Inferior parietal cortex (tissue), 1 donor: ENCODE measurements at regions not wholly inside any gene's neighbourhood (a gene's known extent, or its start where the extent isn't known, plus 50 kb on each side); places are given as distances from the start of the nearest gene placed in this dataset.

Experiments
- DNase-seq: peaks from one replicate; pipeline ENCODE4 v3.0.0-alpha.2; 2016; ENCODE audit errors: extremely low spot score

GRCh38 chr1:103250441-103250861, 142.1 kb upstream of the COL11A1 start:
- no peak for DNase-seq

- no peak for DNase-seq
These were observed 140.2 kb upstream of the COL11A1 start for GRCh38 chr1:103248417-103249102.

GRCh38 chr1:103247517-103247916, 139.2 kb upstream of the COL11A1 start:
- DNase-seq: no peak

- DNase-seq: no peak
These were observed 135.2 kb upstream of the COL11A1 start for GRCh38 chr1:103243481-103243880.

- DNase-seq: no peak
These were observed 130.7 kb upstream of the COL11A1 start for GRCh38 chr1:103239034-103239433.

GRCh38 chr1:103230061-103230460, 121.7 kb upstream of the COL11A1 start:
- DNase-seq: no peak

- no peak for DNase-seq
These were observed 112.3 kb upstream of the COL11A1 start for GRCh38 chr1:103220631-103221041.

GRCh38 chr1:103218821-103219220, 110.5 kb upstream of the COL11A1 start:
- DNase-seq: no peak

- no peak for DNase-seq
These were observed 110.0 kb upstream of the COL11A1 start for GRCh38 chr1:103218369-103218768.

GRCh38 chr1:103211073-103211472, 102.8 kb upstream of the COL11A1 start:
- no peak for DNase-seq

- DNase-seq: no peak
These were observed 100.5 kb upstream of the COL11A1 start for GRCh38 chr1:103208844-103209243.

- no peak for DNase-seq
These were observed 90.7 kb upstream of the COL11A1 start for GRCh38 chr1:103199001-103199400.

- no peak for DNase-seq
These were observed 89.8 kb upstream of the COL11A1 start for GRCh38 chr1:103198076-103198475.

- DNase-seq: no peak
These were observed 88.9 kb upstream of the COL11A1 start for GRCh38 chr1:103197216-103197615.

- DNase-seq: no peak
These were observed 86.7 kb upstream of the COL11A1 start for GRCh38 chr1:103194984-103195383.

GRCh38 chr1:103194060-103194459, 85.7 kb upstream of the COL11A1 start:
- no peak for DNase-seq

- DNase-seq: no peak
These were observed 83.0 kb upstream of the COL11A1 start for GRCh38 chr1:103191327-103191726.

GRCh38 chr1:103190766-103191165, 82.4 kb upstream of the COL11A1 start:
- DNase-seq: no peak

- no peak for DNase-seq
These were observed 79.4 kb upstream of the COL11A1 start for GRCh38 chr1:103187673-103188072.

GRCh38 chr1:103180660-103181059, 72.3 kb upstream of the COL11A1 start:
- no peak for DNase-seq

GRCh38 chr1:103177108-103177775, 68.9 kb upstream of the COL11A1 start:
- DNase-seq: no peak

GRCh38 chr1:103171041-103171590, 62.8 kb upstream of the COL11A1 start:
- no peak for DNase-seq

- DNase-seq: no peak
These were observed 62.3 kb upstream of the COL11A1 start for GRCh38 chr1:103170609-103171008.
